Transverse colon (tissue), 4 donors: ENCODE measurements at regions not wholly inside any gene's neighbourhood (a gene's known extent, or its start where the extent isn't known, plus 50 kb on each side); places are given as distances from the start of the nearest gene placed in this dataset.

ENCODE experiments used
- CTCF ChIP-seq, 5 experiments: fragments of 200-600 bp in 3 of 5; fragments of 450-650 bp in 2 of 5; sonication (generic) in 3 of 5; IDR thresholded peaks; 1 replicate in 2 of 5; 2 replicates in 3 of 5; pipeline ENCODE4 v1.5.1; 2016 to 2017; ENCODE audit warnings: antibody characterized with exemption in 5 of 5, inconsistent platforms in 3 of 5, mild to moderate bottlenecking in 2 of 5, moderate library complexity in 1 of 5
- EP300 ChIP-seq: sonication (generic); formaldehyde crosslinking; IDR thresholded peaks from one replicate; pipeline ENCODE4 v1.6.1; 2017; ENCODE audit warnings: antibody characterized with exemption, low read depth
- POLR2A ChIP-seq: fragments of 450-650 bp; IDR thresholded peaks from one replicate; pipeline ENCODE4 v1.6.1; 2016; ENCODE audit warnings: antibody characterized with exemption, mild to moderate bottlenecking, moderate library complexity
- POLR2AphosphoS5 ChIP-seq, 3 donors: sonication (generic); formaldehyde crosslinking; IDR thresholded peaks; one replicate each; pipeline ENCODE4 v1.6.1; 2016; ENCODE audit warnings: antibody characterized with exemption in 3 of 3

GRCh38 chr2:226131299-226131784 lies 668.3 kb downstream of the IRS1 start:
- no peak for TF ChIP-seq POLR2A
- TF ChIP-seq CTCF (IDR thresholded peaks at IDR 0.05): no peak
- no peak for TF ChIP-seq POLR2AphosphoS5 (IDR thresholded peaks at IDR 0.05)
- TF ChIP-seq EP300: no peak
